ENCODE measurements at regions not wholly inside any gene's neighbourhood (a gene's known extent, or its start where the extent isn't known, plus 50 kb on each side); places are given as distances from the start of the nearest gene placed in this dataset.
A peak's percentile ranks its signal among the peaks of the same experiment; 100 is the strongest.

GRCh38 chr15:66924889-66925288, 140.5 kb upstream of the SMAD3 start:
- peaks cover 0 to 4% of the 10 kb centered on the region in 2 experiments; a peak in 1 of 5 replicates for H3K27me3 ChIP-seq (ENCODE audit: control insufficient read depth in 2 of 2, insufficient read depth in 2 of 2, low read length in 2 of 2)
- TF ChIP-seq RFX1 (IDR thresholded peaks at IDR 0.05), result peak; percentile 45
- TF ChIP-seq MEIS2 (IDR thresholded peaks at IDR 0.05; ENCODE audit: partially characterized antibody), result no peak
- no peaks in the 10 kb centered on the region for H4K20me1 ChIP-seq (replicated peaks; ENCODE audit: control insufficient read depth, insufficient read depth, low read length)
- H3K4me1 ChIP-seq (replicated peaks in 1 of 2; ENCODE audit: control insufficient read depth in 2 of 2, insufficient read depth in 2 of 2, low read length in 2 of 2), result peaks cover 0 to 4% of the 10 kb centered on the region in 2 experiments; a peak in 1 of 5 replicates
- H2AFZ ChIP-seq (ENCODE audit: low read depth, low read length), result no peak overlapping the region
- in situ Hi-C loops (cut with MboI), result no loop called here
- H3K9me3 ChIP-seq (replicated peaks; ENCODE audit: control insufficient read depth, insufficient read depth, low read depth, low read length), result peaks cover 6% of the 10 kb centered on the region
- no peaks in the 10 kb centered on the region for H3K79me2 ChIP-seq (ENCODE audit: control insufficient read depth, insufficient read depth, low read length)
- H3K27ac ChIP-seq (ENCODE audit: extremely low read depth, low read depth, low read length), result no peak overlapping the region
- ChIA-PET POLR2A (interaction anchor here (0.6 kb wide), 1 partner anchor 329 kb away, joined by 3 read pairs; no protein-coding TSS in a partner anchor), CTCF (ENCODE audit: low intra/inter-chr PET ratio) (no interaction called here)
- no peaks in the 10 kb centered on the region for H3K9me1 ChIP-seq (ENCODE audit: control insufficient read depth, insufficient read depth, low read length)
- BruUV-seq (replicated peaks), result no TSS peak
- 20% methylated on average over 3 of the region's 3 CpGs for WGBS (ENCODE audit: insufficient coverage, low coverage, missing lambda C conversion rate)
- H3K4me2 ChIP-seq (ENCODE audit: insufficient read depth, low read length), result no peak overlapping the region
- intact Hi-C loops (cut with micrococcal nuclease), result no loop called here
- no peak overlapping the region for H3K4me3 ChIP-seq
- FAIRE-seq, result no peak
- ATAC-seq, result no peak
- no peaks in the 10 kb centered on the region for H3K36me3 ChIP-seq (ENCODE audit: control insufficient read depth, insufficient read depth, low read length)
- DNase-seq (ENCODE audit: extremely low read depth in 1 of 4, low spot score in 3 of 4), result no peak
- no peak overlapping the region for H3K9ac ChIP-seq (ENCODE audit: insufficient read depth in 1 of 2, low read depth in 2 of 2, low read length in 2 of 2)

GRCh38 chr15:66925721-66926120, 139.7 kb upstream of the SMAD3 start:
- Histone ChIP-seq H3K4me1 (replicated peaks in 1 of 2; ENCODE audit: control insufficient read depth in 2 of 2, insufficient read depth in 2 of 2, low read length in 2 of 2) (peaks cover 4 to 11% of the 10 kb centered on the region in 2 experiments), H3K27me3 (ENCODE audit: control insufficient read depth in 2 of 2, insufficient read depth in 2 of 2, low read length in 2 of 2) (peaks cover 0 to under 1% of the 10 kb centered on the region in 2 experiments; a peak in 1 of 5 replicates), H3K79me2 (ENCODE audit: control insufficient read depth, insufficient read depth, low read length) (no peaks in the 10 kb centered on the region), H2AFZ (ENCODE audit: low read depth, low read length) (no peak overlapping the region), H3K4me3 (no peak overlapping the region), H4K20me1 (replicated peaks; ENCODE audit: control insufficient read depth, insufficient read depth, low read length) (no peaks in the 10 kb centered on the region), H3K9me3 (replicated peaks; ENCODE audit: control insufficient read depth, insufficient read depth, low read depth, low read length) (peaks cover 6% of the 10 kb centered on the region), H3K9ac (ENCODE audit: insufficient read depth in 1 of 2, low read depth in 2 of 2, low read length in 2 of 2) (no peak overlapping the region), H3K27ac (ENCODE audit: extremely low read depth, low read depth, low read length) (no peak overlapping the region), H3K4me2 (ENCODE audit: insufficient read depth, low read length) (no peak overlapping the region), H3K36me3 (ENCODE audit: control insufficient read depth, insufficient read depth, low read length) (no peaks in the 10 kb centered on the region), H3K9me1 (ENCODE audit: control insufficient read depth, insufficient read depth, low read length) (no peaks in the 10 kb centered on the region)
- TF ChIP-seq CBFB (CRISPR knock-in tag; IDR thresholded peaks at IDR 0.05), result no peak
- TF ChIP-seq SMARCB1 (IDR thresholded peaks at IDR 0.05; ENCODE audit: insufficient read length, low read depth), result no peak
- no peak for TF ChIP-seq ZNF695 (CRISPR knock-in tag; IDR thresholded peaks at IDR 0.05)
- BruUV-seq (replicated peaks), result no TSS peak
- intact Hi-C loops (cut with micrococcal nuclease), result no loop called here
- DNase-seq (ENCODE audit: extremely low read depth in 1 of 4, low spot score in 3 of 4) (no peak), ATAC-seq (no peak), FAIRE-seq (no peak)
- ChIA-PET POLR2A (interaction anchor here (0.6 kb wide), 1 partner anchor 19 kb away, joined by 4 read pairs; no protein-coding TSS in a partner anchor), CTCF (ENCODE audit: low intra/inter-chr PET ratio) (no interaction called here)
- in situ Hi-C loops (cut with MboI), result no loop called here
- 27% methylated on average over 4 of the region's 4 CpGs for WGBS (ENCODE audit: insufficient coverage, low coverage, missing lambda C conversion rate)
